DOHH2 (cell line): ENCODE measurements at regions not wholly inside any gene's neighbourhood (a gene's known extent, or its start where the extent isn't known, plus 50 kb on each side); places are given as distances from the start of the nearest gene placed in this dataset.

Experiments used
- EZH2phosphoT487 ChIP-seq: fragments of 200-600 bp; sonication (generic); IDR thresholded peaks from 2 replicates; pipeline ENCODE4 v1.6.1; 2017; ENCODE audit warnings: borderline replicate concordance, mild to moderate bottlenecking, antibody characterized with exemption, low read length, moderate library complexity, mixed read lengths
- TF ChIP-seq, protein P1 (sequence below): fragments of 200-600 bp; sonication (generic); IDR thresholded peaks from one replicate; pipeline ENCODE4 v1.5.1; 2014; ENCODE audit warnings: antibody characterized with exemption, mild to moderate bottlenecking, low read depth, low read length; ENCODE audit not compliant: poor library complexity, severe bottlenecking

DNA sequence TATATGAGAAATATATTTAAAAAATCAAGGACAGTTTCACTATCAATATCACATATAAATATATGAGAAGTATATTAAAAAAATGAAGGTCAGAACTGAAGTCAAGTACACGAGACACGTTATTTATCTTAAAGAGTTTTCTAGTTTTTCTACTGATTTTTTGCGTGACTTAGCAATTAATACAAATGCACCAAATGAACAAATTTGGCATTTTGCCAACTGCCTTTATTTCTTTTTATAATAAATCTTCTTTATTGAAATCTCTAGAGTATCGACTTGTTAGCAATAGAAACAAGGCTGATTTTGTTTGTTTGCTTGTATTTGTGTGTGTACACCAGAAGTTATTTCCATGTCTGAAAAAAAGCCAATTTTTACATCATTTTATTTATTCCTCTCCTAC, 1684.7 kb upstream of the RAG2 start:
- no peak for TF ChIP-seq EZH2phosphoT487
- TF ChIP-seq, protein P1, sequence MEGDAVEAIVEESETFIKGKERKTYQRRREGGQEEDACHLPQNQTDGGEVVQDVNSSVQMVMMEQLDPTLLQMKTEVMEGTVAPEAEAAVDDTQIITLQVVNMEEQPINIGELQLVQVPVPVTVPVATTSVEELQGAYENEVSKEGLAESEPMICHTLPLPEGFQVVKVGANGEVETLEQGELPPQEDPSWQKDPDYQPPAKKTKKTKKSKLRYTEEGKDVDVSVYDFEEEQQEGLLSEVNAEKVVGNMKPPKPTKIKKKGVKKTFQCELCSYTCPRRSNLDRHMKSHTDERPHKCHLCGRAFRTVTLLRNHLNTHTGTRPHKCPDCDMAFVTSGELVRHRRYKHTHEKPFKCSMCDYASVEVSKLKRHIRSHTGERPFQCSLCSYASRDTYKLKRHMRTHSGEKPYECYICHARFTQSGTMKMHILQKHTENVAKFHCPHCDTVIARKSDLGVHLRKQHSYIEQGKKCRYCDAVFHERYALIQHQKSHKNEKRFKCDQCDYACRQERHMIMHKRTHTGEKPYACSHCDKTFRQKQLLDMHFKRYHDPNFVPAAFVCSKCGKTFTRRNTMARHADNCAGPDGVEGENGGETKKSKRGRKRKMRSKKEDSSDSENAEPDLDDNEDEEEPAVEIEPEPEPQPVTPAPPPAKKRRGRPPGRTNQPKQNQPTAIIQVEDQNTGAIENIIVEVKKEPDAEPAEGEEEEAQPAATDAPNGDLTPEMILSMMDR, result no peak
